H9 (cell line): ENCODE measurements at regions not wholly inside any gene's neighbourhood (a gene's known extent, or its start where the extent isn't known, plus 50 kb on each side); places are given as distances from the start of the nearest gene placed in this dataset.

Experiments
- DNase-seq: peaks from one replicate; pipeline ENCODE4 v3.0.0-alpha.2; 2017
- H2AFZ ChIP-seq: one replicate; pipeline ENCODE4 v1.6.1; 2013; ENCODE audit warnings: mild to moderate bottlenecking, low read length, control low read depth, moderate library complexity
- H2AK5ac ChIP-seq: 2 replicates; pipeline ENCODE4 v1.6.1; 2013; ENCODE audit warnings: low read length, control low read depth, mixed read lengths; ENCODE audit not compliant: insufficient read length
- H2BK120ac ChIP-seq: one replicate; pipeline ENCODE4 v1.6.1; 2013; ENCODE audit warnings: low read depth, mild to moderate bottlenecking, low read length, control low read depth, inconsistent platforms; ENCODE audit not compliant: poor library complexity, severe bottlenecking
- H2BK12ac ChIP-seq: 2 replicates; pipeline ENCODE4 v1.6.1; 2013; ENCODE audit warnings: low read length, control low read depth, mixed read lengths, low read depth; ENCODE audit not compliant: insufficient read length
- H2BK15ac ChIP-seq: 2 replicates; pipeline ENCODE4 v1.6.1; 2013; ENCODE audit warnings: low read depth, low read length, control low read depth
- H2BK20ac ChIP-seq: one replicate; pipeline ENCODE4 v1.6.1; 2013; ENCODE audit warnings: low read depth, mild to moderate bottlenecking, low read length, control low read depth, inconsistent platforms; ENCODE audit not compliant: poor library complexity, severe bottlenecking
- H2BK5ac ChIP-seq: 2 replicates; pipeline ENCODE4 v1.6.1; 2013; ENCODE audit warnings: low read length, control low read depth, mixed read lengths; ENCODE audit not compliant: insufficient read length
- H3K14ac ChIP-seq: 2 replicates; pipeline ENCODE4 v1.6.1; 2013; ENCODE audit warnings: low read length, control low read depth; ENCODE audit not compliant: insufficient read depth
- H3K18ac ChIP-seq: 2 replicates; pipeline ENCODE4 v1.6.1; 2013; ENCODE audit warnings: low read depth, mild to moderate bottlenecking, mixed read lengths, low read length, control low read depth; ENCODE audit not compliant: insufficient read length
- H3K23ac ChIP-seq: 2 replicates; pipeline ENCODE4 v1.6.1; 2013; ENCODE audit warnings: low read length, control low read depth, mixed read lengths, low read depth; ENCODE audit not compliant: insufficient read length
- H3K23me2 ChIP-seq: 2 replicates; pipeline ENCODE4 v1.6.1; 2013; ENCODE audit warnings: low read depth, mild to moderate bottlenecking, mixed read lengths, low read length, control low read depth; ENCODE audit not compliant: insufficient read length, poor library complexity, severe bottlenecking
- H3K27ac ChIP-seq: 2 replicates; pipeline ENCODE4 v1.5.1; 2013; ENCODE audit warnings: low read length, control low read depth, mixed read lengths, low read depth; ENCODE audit not compliant: insufficient read length
- H3K27me3 ChIP-seq: 2 replicates; pipeline ENCODE4 v1.6.1; 2013; ENCODE audit warnings: low read length, control low read depth, inconsistent platforms; ENCODE audit not compliant: insufficient read depth
- H3K4ac ChIP-seq: 2 replicates; pipeline ENCODE4 v1.6.1; 2013; ENCODE audit warnings: low read depth, mild to moderate bottlenecking, control low read depth, inconsistent platforms, low read length, moderate library complexity
- H3K4me1 ChIP-seq: 2 replicates; pipeline ENCODE4 v1.6.1; 2013; ENCODE audit warnings: low read length, control low read depth, inconsistent platforms; ENCODE audit not compliant: insufficient read depth
- H3K4me2 ChIP-seq: 2 replicates; pipeline ENCODE4 v1.6.1; 2013; ENCODE audit warnings: low read length, control low read depth, mixed read lengths; ENCODE audit not compliant: insufficient read length, insufficient read depth
- H3K56ac ChIP-seq: 2 replicates; pipeline ENCODE4 v1.6.1; 2013; ENCODE audit warnings: low read depth, mild to moderate bottlenecking, mixed read lengths, low read length, control low read depth; ENCODE audit not compliant: insufficient read length
- H3K79me1 ChIP-seq: 2 replicates; pipeline ENCODE4 v1.6.1; 2013; ENCODE audit warnings: low read depth, mild to moderate bottlenecking, moderate library complexity, low read length, control low read depth, inconsistent platforms; ENCODE audit not compliant: insufficient read depth, poor library complexity, severe bottlenecking
- H3K79me2 ChIP-seq: 2 replicates; pipeline ENCODE4 v1.6.1; 2013; ENCODE audit warnings: low read length, control low read depth, inconsistent platforms; ENCODE audit not compliant: insufficient read depth
- H3K9ac ChIP-seq: 2 replicates; pipeline ENCODE4 v1.6.1; 2013; ENCODE audit warnings: low read length, control low read depth, mixed read lengths; ENCODE audit not compliant: insufficient read length; ENCODE audit errors: extremely low read depth
- H3K9me3 ChIP-seq: one replicate; pipeline ENCODE4 v1.6.1; 2013; ENCODE audit warnings: low read depth, low read length, inconsistent platforms; ENCODE audit not compliant: control insufficient read depth
- H3T11ph ChIP-seq: one replicate; pipeline ENCODE4 v1.6.1; 2013; ENCODE audit warnings: mild to moderate bottlenecking, low read length, control low read depth, inconsistent platforms
- H4K20me1 ChIP-seq: one replicate; pipeline ENCODE4 v1.6.1; 2013; ENCODE audit not compliant: control insufficient read depth, insufficient read length, insufficient read depth
- H4K5ac ChIP-seq: 2 replicates; pipeline ENCODE4 v1.6.1; 2013; ENCODE audit warnings: low read depth, mild to moderate bottlenecking, mixed read lengths, low read length, control low read depth; ENCODE audit not compliant: insufficient read length
- H4K8ac ChIP-seq: replicated peaks from 2 replicates; pipeline ENCODE4 v1.6.1; 2013; ENCODE audit warnings: low read length, control low read depth, mixed read lengths, low read depth; ENCODE audit not compliant: insufficient read length
- H4K91ac ChIP-seq: 2 replicates; pipeline ENCODE4 v1.6.1; 2013; ENCODE audit warnings: low read depth, mild to moderate bottlenecking, moderate library complexity, mixed read lengths, low read length, control low read depth; ENCODE audit not compliant: insufficient read length
- H3K27ac Mint-ChIP-seq, 3 experiments: 2 replicates in 2 of 3; 3 replicates in 1 of 3; pipeline ENCODE4 v1.8.0; 2020 to 2021; ENCODE audit warnings: mixed read lengths in 3 of 3, mild to moderate bottlenecking in 1 of 3, moderate library complexity in 1 of 3
- H3K27me3 Mint-ChIP-seq: 2 replicates; pipeline ENCODE4 v1.8.0; 2021; ENCODE audit warnings: low read depth, mild to moderate bottlenecking, moderate library complexity, mixed read lengths
- H3K36me3 Mint-ChIP-seq, 3 experiments: 2 replicates in 2 of 3; 3 replicates in 1 of 3; pipeline ENCODE4 v1.8.0; 2020 to 2021; ENCODE audit warnings: low read depth in 3 of 3, mixed read lengths in 3 of 3; ENCODE audit not compliant: insufficient read depth in 1 of 3
- H3K4me1 Mint-ChIP-seq, 2 experiments: 2 replicates each; pipeline ENCODE4 v1.8.0; 2020; ENCODE audit warnings: mixed read lengths in 2 of 2
- H3K4me3 Mint-ChIP-seq, 2 experiments: 2 replicates in 1 of 2; 3 replicates in 1 of 2; pipeline ENCODE4 v1.8.0; 2020 to 2021; ENCODE audit warnings: mild to moderate bottlenecking in 2 of 2, mixed read lengths in 2 of 2, moderate library complexity in 1 of 2
- H3K9me3 Mint-ChIP-seq, 2 experiments: 2 replicates in 1 of 2; 3 replicates in 1 of 2; pipeline ENCODE4 v1.8.0; 2020; ENCODE audit warnings: mild to moderate bottlenecking in 2 of 2, mixed read lengths in 2 of 2, moderate library complexity in 1 of 2
- WGBS: extraction: QIAGEN DNeasy Blood & Tissue Kit; methylation state at CpG from one replicate; pipeline ENCODE4 v1.1.7; 2013; ENCODE audit warnings: missing lambda C conversion rate, low lambda C conversion rate, mixed read lengths; ENCODE audit not compliant: insufficient read length; ENCODE audit errors: extremely low coverage; 5-methylcytosine and 5-hydroxymethylcytosine counted together
- TF ChIP-seq, protein P1 (sequence below): fragments of 200-600 bp; sonication (generic); conservative IDR thresholded peaks from 3 replicates; pipeline ENCODE4 v1.8.0; 2021; ENCODE audit warnings: antibody characterized with exemption, mild to moderate bottlenecking

DNA sequence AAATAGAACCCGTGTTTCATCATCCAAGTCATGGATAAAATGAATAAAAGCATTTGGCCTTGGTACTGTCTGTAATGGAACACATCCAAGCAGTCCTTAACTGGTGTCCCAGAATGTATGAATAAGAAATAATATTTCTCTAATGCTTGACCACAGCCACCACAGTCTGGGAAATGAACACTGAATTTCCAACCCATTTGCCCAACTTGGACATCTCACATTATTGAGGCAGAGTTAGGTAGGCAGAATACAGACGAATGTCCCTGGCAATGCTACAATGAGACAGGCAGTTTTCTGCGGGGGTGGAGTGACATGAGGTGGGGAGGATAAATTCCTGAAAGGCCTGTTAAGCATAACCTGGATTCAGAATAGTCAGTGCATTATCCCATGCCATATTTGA lies 245.7 kb downstream of the ZIC1 start:
- no peaks in the 10 kb centered on the region; the same call in 1 of the 2 replicates for H3K27me3 Mint-ChIP-seq
- Histone ChIP-seq H2BK120ac (no peak overlapping the region), H4K91ac (no peak overlapping the region), H3K27me3 (no peaks in the 10 kb centered on the region), H2BK12ac (no peak overlapping the region), H3K18ac (no peak overlapping the region), H3K4me2 (no peak overlapping the region), H2BK20ac (no peak overlapping the region), H3K9me3 (no peaks in the 10 kb centered on the region), H3K56ac (no peak overlapping the region), H3T11ph (no peak overlapping the region), H3K4ac (no peak overlapping the region), H3K14ac (no peak overlapping the region), H3K4me1 (no peaks in the 10 kb centered on the region), H3K79me2 (no peaks in the 10 kb centered on the region), H2BK15ac (no peak overlapping the region), H2AK5ac (no peak overlapping the region), H4K8ac (no peak overlapping the region), H2BK5ac (no peak overlapping the region), H4K20me1 (no peaks in the 10 kb centered on the region), H2AFZ (no peak overlapping the region), H3K9ac (no peak overlapping the region), H3K23me2 (no peaks in the 10 kb centered on the region), H4K5ac (no peak overlapping the region), H3K79me1 (no peaks in the 10 kb centered on the region), H3K27ac (no peak overlapping the region), H3K23ac (no peak overlapping the region)
- no peak overlapping the region for H3K4me3 Mint-ChIP-seq
- no peaks in the 10 kb centered on the region for H3K36me3 Mint-ChIP-seq
- peaks cover 3% of the 10 kb centered on the region in 2 experiments; a peak in 3 of 4 replicates for H3K4me1 Mint-ChIP-seq
- no peak for DNase-seq
- H3K27ac Mint-ChIP-seq = no peak overlapping the region
- no CpG with 5 or more reads among the region's 3 CpGs for WGBS
- peaks cover 0 to 4% of the 10 kb centered on the region in 2 experiments; a peak in 2 of 5 replicates for H3K9me3 Mint-ChIP-seq
- TF ChIP-seq, protein P1, sequence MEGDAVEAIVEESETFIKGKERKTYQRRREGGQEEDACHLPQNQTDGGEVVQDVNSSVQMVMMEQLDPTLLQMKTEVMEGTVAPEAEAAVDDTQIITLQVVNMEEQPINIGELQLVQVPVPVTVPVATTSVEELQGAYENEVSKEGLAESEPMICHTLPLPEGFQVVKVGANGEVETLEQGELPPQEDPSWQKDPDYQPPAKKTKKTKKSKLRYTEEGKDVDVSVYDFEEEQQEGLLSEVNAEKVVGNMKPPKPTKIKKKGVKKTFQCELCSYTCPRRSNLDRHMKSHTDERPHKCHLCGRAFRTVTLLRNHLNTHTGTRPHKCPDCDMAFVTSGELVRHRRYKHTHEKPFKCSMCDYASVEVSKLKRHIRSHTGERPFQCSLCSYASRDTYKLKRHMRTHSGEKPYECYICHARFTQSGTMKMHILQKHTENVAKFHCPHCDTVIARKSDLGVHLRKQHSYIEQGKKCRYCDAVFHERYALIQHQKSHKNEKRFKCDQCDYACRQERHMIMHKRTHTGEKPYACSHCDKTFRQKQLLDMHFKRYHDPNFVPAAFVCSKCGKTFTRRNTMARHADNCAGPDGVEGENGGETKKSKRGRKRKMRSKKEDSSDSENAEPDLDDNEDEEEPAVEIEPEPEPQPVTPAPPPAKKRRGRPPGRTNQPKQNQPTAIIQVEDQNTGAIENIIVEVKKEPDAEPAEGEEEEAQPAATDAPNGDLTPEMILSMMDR = no peak
